ENCODE measurements at regions not wholly inside any gene's neighbourhood (a gene's known extent, or its start where the extent isn't known, plus 50 kb on each side); places are given as distances from the start of the nearest gene placed in this dataset.
"Not testable (repeated sequence)": the region's sequence is repeated elsewhere in the genome, so short reads cannot be mapped to it uniquely, and the experiment has no call there.

DNA sequence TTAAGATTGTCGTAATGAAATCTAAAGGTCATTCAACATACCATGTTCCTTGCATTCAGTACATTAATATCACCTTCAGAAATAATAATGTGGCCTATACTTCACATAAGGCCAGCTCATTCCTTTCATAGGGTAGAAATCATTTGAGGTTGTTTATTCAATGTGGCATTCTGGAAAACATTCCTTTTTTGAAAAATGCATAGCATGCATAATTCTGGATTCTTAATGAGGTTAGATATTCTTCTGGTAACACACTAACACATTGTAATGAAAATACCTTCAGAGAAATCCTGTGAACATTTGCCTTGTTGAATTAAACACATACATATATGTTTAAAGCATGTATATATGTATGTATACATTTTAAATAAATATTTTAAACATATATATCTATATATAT, 204.6 kb upstream of the KCNH7 start:
- no peak for DNase-seq
- Mint-ChIP-seq H3K27me3 (no peaks in the 10 kb centered on the region), H3K27ac (no peak overlapping the region), H3K9me3 (ENCODE audit: low read depth) (no peaks in the 10 kb centered on the region), H3K36me3 (ENCODE audit: low read depth) (no peaks in the 10 kb centered on the region), H3K4me1 (no peaks in the 10 kb centered on the region), H3K4me3 (no peak overlapping the region)
- ChIA-PET POLR2A (no interaction called here), CTCF (no interaction called here)
- no peak for ATAC-seq
- intact Hi-C loops (cut with DNase I, micrococcal nuclease), result no loop called here

DNA sequence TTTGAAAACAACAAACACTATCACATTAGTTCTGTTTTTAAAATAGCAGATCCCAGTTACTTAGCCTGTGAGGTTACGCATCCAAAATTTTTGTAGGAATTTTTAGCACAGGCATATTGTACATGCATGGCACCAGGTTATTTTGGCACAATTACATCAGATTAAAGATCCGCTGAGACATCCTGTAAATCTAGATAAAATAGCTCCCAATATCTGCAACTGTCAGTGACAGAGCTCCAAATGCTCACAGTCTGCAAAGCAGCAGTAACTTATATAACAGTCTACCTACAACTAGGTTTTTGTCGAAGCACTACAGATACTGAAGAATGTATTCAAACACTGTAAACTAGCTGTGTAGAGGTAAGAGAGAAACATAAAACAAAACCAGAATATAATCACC, 200.7 kb upstream of the KCNH7 start:
- ATAC-seq (no peak), DNase-seq (no peak)
- H3K27me3 Mint-ChIP-seq, result no peaks in the 10 kb centered on the region
- H3K9me3 Mint-ChIP-seq (ENCODE audit: low read depth), result no peaks in the 10 kb centered on the region
- ChIA-PET POLR2A (no interaction called here), CTCF (no interaction called here)
- intact Hi-C loops (cut with DNase I, micrococcal nuclease), result no loop called here
- H3K27ac Mint-ChIP-seq, result no peak overlapping the region
- H3K36me3 Mint-ChIP-seq (ENCODE audit: low read depth), result no peaks in the 10 kb centered on the region
- H3K4me1 Mint-ChIP-seq, result no peaks in the 10 kb centered on the region
- H3K4me3 Mint-ChIP-seq, result no peak overlapping the region

DNA sequence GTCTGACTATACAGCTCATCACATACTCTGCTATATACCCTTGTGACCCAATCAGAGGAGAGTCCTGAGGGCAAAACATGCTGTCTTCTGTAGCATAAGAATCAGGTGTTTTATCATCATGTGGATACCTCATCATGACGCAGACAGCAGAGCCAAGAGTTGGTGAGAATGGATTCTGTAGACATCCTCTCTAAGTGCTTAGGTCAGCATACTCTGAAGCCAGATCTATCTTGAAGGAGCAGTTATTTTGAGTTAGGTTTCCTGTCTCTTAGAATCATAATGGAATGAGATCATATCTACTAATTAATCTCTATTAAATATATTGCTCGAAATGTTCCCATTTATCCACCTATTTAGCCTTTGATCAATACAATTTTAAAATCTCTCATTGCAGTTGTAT, 190.2 kb upstream of the KCNH7 start:
- Mint-ChIP-seq H3K4me1 (no peaks in the 10 kb centered on the region), H3K27ac (no peak overlapping the region), H3K36me3 (ENCODE audit: low read depth) (no peaks in the 10 kb centered on the region), H3K27me3 (no peaks in the 10 kb centered on the region), H3K4me3 (no peak overlapping the region), H3K9me3 (ENCODE audit: low read depth) (peaks cover 2% of the 10 kb centered on the region)
- ATAC-seq (no peak), DNase-seq (no peak)
- ChIA-PET CTCF (no interaction called here), POLR2A (no interaction called here)
- intact Hi-C loops (cut with DNase I, micrococcal nuclease), result no loop called here

DNA sequence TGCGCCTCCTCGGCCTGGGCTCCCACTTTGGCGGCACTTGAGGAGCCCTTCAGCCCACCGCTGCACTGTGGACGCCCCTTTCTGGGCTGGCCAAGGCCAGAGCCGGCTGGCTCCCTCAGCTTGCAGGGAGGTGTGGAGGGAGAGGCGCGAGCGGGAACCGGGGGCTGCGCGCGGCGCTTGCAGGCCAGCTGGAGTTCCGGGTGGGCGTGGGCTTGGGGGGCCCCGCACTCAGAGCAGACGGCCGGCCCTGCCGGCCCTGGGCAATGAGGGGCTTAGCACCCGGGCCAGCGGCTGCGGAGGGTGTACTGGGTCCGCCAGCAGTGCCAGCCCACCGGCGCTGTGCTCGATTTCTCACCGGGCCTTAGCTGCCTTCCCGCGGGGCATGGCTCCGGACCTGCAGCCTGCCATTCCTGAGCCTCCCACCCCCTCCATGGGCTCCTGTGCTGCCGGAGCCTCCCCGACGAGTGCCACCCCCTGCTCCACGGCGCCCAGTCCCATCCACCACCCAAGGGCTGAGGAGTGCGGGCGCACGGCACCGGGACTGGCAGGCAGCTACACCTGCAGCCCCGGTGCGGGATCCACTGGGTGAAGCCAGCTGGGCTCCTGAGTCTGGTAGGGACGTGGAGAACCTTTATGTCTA, 187.7 kb upstream of the KCNH7 start:
- intact Hi-C loops (cut with DNase I, micrococcal nuclease); H3K4me1 Mint-ChIP-seq; H3K36me3 Mint-ChIP-seq (ENCODE audit: low read depth); CTCF ChIA-PET; POLR2A ChIA-PET; H3K27me3 Mint-ChIP-seq; ATAC-seq; H3K27ac Mint-ChIP-seq; H3K9me3 Mint-ChIP-seq (ENCODE audit: low read depth); H3K4me3 Mint-ChIP-seq; DNase-seq: not testable (repeated sequence)

DNA sequence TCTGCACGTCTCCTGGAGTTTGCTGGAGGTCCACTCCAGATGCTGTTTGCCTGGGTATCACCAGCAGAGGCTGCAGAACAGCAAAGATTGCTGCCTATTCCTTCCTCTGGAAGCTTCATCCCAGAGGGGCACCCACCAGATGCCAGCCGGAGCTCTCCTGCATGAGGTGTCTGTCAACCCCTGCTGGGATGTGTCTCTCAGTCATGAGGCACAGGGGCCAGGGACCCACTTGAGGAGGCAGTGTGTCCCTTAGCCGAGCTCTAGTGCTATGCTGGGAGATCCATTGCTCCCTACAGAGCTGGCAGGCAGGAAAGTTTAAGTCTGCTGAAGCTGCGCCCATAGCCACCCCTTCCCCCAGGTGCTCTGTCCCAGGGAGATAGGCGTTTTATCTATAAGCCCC, 178.3 kb upstream of the KCNH7 start:
- ATAC-seq; intact Hi-C loops (cut with DNase I, micrococcal nuclease); H3K4me3 Mint-ChIP-seq; H3K27ac Mint-ChIP-seq; DNase-seq; H3K4me1 Mint-ChIP-seq; CTCF ChIA-PET; H3K27me3 Mint-ChIP-seq; H3K36me3 Mint-ChIP-seq (ENCODE audit: low read depth); POLR2A ChIA-PET: not testable (repeated sequence)
- peaks cover 12% of the 10 kb centered on the region for H3K9me3 Mint-ChIP-seq (ENCODE audit: low read depth)

DNA sequence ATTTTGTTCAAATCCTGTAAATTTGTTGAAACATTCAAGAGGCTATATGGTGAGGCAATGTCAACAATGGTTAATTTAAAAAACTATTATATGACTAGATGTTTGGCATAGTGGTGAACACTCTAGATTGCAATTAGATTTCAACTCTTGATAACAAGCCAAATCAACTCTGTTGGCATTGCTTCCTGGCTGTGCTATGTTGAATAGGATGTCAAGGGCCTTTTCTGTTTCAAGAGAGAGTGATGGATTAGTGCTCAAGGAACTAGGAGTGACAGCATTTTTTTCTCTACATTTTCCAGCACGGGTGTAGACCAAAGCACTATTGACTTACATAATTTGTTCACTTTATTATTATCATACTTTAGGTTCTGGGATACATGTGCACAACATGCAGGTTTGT, 172.4 kb upstream of the KCNH7 start:
- DNase-seq (no peak), ATAC-seq (no peak)
- no peak overlapping the region for H3K27ac Mint-ChIP-seq
- H3K9me3 Mint-ChIP-seq (ENCODE audit: low read depth), result peaks cover 10% of the 10 kb centered on the region
- H3K36me3 Mint-ChIP-seq (ENCODE audit: low read depth), result no peaks in the 10 kb centered on the region
- H3K27me3 Mint-ChIP-seq, result no peaks in the 10 kb centered on the region
- no peak overlapping the region for H3K4me3 Mint-ChIP-seq
- intact Hi-C loops (cut with DNase I, micrococcal nuclease), result no loop called here
- ChIA-PET POLR2A (no interaction called here), CTCF (no interaction called here)
- H3K4me1 Mint-ChIP-seq, result no peaks in the 10 kb centered on the region

DNA sequence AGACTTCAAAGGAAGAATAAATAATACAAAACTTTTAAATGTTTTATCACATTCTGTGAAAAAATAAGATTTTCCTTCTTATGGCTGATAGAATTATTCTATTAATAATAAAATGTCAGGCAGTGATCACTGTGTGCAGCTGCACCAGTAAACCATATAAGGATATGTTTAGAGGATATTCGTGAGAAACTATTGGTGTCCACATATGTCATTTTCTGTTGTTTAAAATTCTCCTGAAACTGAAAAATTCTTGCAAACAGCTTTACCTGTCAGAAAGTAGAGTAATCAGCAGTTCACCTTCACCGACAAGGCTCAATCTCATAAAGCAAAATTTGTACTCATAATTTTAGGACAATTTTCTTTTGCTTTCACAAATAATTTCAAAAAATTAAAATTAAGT, 170.1 kb upstream of the KCNH7 start:
- CTCF ChIA-PET, result no interaction called here
- Mint-ChIP-seq H3K27me3 (no peaks in the 10 kb centered on the region), H3K27ac (no peak overlapping the region), H3K4me3 (no peak overlapping the region), H3K4me1 (no peaks in the 10 kb centered on the region), H3K9me3 (ENCODE audit: low read depth) (no peaks in the 10 kb centered on the region), H3K36me3 (ENCODE audit: low read depth) (no peaks in the 10 kb centered on the region)
- POLR2A ChIA-PET, result no interaction called here
- ATAC-seq, result no peak
- intact Hi-C loops (cut with DNase I, micrococcal nuclease), result no loop called here
- no peak for DNase-seq

DNA sequence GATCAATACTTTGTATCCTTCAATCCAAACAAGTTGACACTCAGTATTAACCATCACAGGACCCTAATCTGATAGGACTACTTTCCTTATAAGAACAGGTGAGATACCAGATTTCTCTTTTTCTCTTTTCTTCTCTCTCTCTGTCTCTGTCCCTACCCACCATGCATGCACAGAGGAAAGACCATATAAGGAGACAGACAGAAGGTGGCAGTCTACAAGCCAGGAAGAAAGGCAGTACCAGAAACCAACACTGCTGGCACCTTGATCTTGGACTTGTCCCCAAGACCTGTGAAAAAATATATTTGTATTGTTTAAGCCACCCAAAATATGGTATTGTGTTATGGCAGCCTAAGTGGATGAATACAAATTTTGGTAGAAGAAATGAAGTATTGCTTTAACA, 156.2 kb upstream of the KCNH7 start:
- CTCF ChIA-PET, result no interaction called here
- Mint-ChIP-seq H3K4me3 (no peak overlapping the region), H3K4me1 (no peaks in the 10 kb centered on the region), H3K9me3 (ENCODE audit: low read depth) (peaks cover 8% of the 10 kb centered on the region), H3K36me3 (ENCODE audit: low read depth) (no peaks in the 10 kb centered on the region), H3K27ac (no peak overlapping the region), H3K27me3 (no peaks in the 10 kb centered on the region)
- ATAC-seq (no peak), DNase-seq (no peak)
- intact Hi-C loops (cut with DNase I, micrococcal nuclease), result no loop called here
- POLR2A ChIA-PET, result no interaction called here

DNA sequence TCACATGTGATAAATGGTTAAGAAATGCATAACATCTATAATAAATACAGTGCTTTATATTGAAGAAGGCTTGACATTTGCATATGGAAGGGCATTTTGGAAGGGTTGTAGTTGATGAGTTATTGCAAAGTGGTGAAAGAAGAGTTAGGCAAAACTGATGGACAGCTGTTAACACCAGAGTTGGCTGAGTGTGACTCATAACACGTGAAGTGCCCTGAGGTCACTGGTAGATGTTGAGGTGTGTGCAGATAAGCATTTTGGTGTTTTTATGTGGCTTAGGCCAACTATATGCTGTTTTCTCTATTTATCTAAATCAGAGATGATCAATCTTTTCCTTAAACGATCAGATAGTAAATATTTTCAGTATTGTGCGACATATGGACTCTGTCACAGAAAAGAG, 154.3 kb upstream of the KCNH7 start:
- H3K4me3 Mint-ChIP-seq, result no peak overlapping the region
- no peaks in the 10 kb centered on the region for H3K36me3 Mint-ChIP-seq (ENCODE audit: low read depth)
- ATAC-seq (no peak), DNase-seq (no peak)
- peaks cover 8% of the 10 kb centered on the region for H3K9me3 Mint-ChIP-seq (ENCODE audit: low read depth)
- no peaks in the 10 kb centered on the region for H3K27me3 Mint-ChIP-seq
- H3K4me1 Mint-ChIP-seq, result no peaks in the 10 kb centered on the region
- ChIA-PET CTCF (no interaction called here), POLR2A (no interaction called here)
- H3K27ac Mint-ChIP-seq, result no peak overlapping the region
- intact Hi-C loops (cut with DNase I, micrococcal nuclease), result no loop called here

DNA sequence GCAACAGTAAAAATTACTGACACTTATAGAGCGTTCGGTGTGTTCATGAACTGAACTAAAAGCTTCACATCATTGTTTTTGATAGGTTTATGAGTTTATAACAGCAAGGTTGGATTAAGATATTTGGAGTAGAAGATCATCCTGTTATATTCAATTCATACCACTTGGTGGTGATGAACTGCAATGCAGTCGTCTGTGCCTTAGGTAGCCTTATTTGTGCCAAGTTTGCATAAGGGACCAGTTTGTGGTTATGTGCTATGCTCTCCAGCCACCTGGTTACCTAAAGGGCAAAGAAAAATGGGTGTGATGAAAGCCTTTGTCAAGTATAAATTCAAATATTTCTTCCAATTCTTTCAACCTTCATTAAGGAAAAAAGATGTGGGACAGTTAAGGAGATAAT, 150.9 kb upstream of the KCNH7 start:
- H3K9me3 Mint-ChIP-seq (ENCODE audit: low read depth), result peaks cover 4% of the 10 kb centered on the region
- no peaks in the 10 kb centered on the region for H3K36me3 Mint-ChIP-seq (ENCODE audit: low read depth)
- no peak overlapping the region for H3K27ac Mint-ChIP-seq
- no peak overlapping the region for H3K4me3 Mint-ChIP-seq
- intact Hi-C loops (cut with DNase I, micrococcal nuclease), result no loop called here
- ChIA-PET CTCF (no interaction called here), POLR2A (no interaction called here)
- no peaks in the 10 kb centered on the region for H3K4me1 Mint-ChIP-seq
- no peak for DNase-seq
- ATAC-seq, result no peak
- no peaks in the 10 kb centered on the region for H3K27me3 Mint-ChIP-seq

DNA sequence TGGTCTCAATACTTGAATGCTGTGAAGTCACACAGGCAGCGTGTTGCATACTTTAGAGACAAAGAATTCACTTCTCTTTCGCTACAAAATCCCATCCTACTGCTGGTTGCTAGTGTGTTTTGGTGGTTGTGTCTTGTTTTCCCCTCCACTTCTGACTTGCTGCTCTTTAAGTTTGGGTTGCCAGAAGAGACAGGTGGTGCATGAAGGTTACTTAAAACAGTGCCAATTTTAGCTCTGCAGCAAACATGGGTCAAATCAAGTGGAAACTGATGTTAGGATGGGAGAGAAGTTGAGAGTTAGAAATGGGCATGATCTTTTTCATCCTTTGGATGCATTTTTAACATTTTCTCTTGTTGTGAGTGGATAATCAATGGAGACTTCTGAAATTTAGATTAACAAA, 136.2 kb upstream of the KCNH7 start:
- DNase-seq (no peak), ATAC-seq (no peak)
- H3K36me3 Mint-ChIP-seq (ENCODE audit: low read depth), result no peaks in the 10 kb centered on the region
- H3K27ac Mint-ChIP-seq, result no peak overlapping the region
- H3K9me3 Mint-ChIP-seq (ENCODE audit: low read depth), result no peaks in the 10 kb centered on the region
- intact Hi-C loops (cut with DNase I, micrococcal nuclease), result no loop called here
- CTCF ChIA-PET, result no interaction called here
- H3K4me3 Mint-ChIP-seq, result no peak overlapping the region
- H3K4me1 Mint-ChIP-seq, result no peaks in the 10 kb centered on the region
- POLR2A ChIA-PET, result no interaction called here
- no peaks in the 10 kb centered on the region for H3K27me3 Mint-ChIP-seq

DNA sequence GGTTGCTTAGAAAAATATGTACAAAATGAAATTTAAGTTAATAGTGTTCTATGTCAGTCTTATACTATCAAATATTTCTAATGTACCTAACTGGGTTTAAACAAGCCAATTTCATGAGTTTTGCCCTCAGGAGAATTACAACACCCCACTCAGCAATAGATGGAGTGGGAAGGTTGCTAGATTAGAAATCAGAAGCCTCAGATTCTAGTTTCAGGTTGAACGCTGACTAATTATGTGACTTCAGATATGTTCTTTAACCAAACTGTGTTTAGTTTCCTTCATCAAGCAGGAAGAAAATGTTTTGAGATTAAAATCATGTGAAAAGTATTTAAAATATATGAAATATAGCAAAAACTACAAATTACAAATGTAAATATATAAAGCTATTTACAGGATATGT, 133.8 kb upstream of the KCNH7 start:
- ChIA-PET CTCF (no interaction called here), POLR2A (no interaction called here)
- DNase-seq (no peak), ATAC-seq (no peak)
- H3K9me3 Mint-ChIP-seq (ENCODE audit: low read depth), result no peaks in the 10 kb centered on the region
- intact Hi-C loops (cut with DNase I, micrococcal nuclease), result no loop called here
- H3K4me3 Mint-ChIP-seq, result no peak overlapping the region
- H3K27me3 Mint-ChIP-seq, result no peaks in the 10 kb centered on the region
- no peaks in the 10 kb centered on the region for H3K4me1 Mint-ChIP-seq
- no peaks in the 10 kb centered on the region for H3K36me3 Mint-ChIP-seq (ENCODE audit: low read depth)
- H3K27ac Mint-ChIP-seq, result no peak overlapping the region

DNA sequence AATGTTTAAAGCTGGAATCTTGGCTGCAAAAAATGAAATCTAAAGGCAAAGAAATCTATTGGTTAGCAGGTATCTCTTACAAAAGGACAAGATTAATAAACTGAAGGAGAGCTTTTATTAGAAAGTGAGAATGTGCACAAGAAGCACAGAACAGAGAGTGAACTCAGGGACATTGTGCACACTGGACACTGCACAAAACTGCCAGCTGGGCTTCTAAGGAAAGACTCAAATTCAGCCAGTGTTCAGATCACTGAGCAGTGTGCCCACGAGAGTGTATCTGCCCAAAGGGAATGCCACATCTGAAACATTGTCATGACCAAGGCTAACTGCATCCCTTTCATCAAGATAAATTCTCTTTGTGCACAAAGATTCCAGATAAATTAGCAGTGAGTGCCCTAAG, 129.7 kb upstream of the KCNH7 start:
- ChIA-PET CTCF (no interaction called here), POLR2A (no interaction called here)
- Mint-ChIP-seq H3K9me3 (ENCODE audit: low read depth) (no peaks in the 10 kb centered on the region), H3K36me3 (ENCODE audit: low read depth) (no peaks in the 10 kb centered on the region), H3K4me3 (no peak overlapping the region), H3K27me3 (no peaks in the 10 kb centered on the region), H3K4me1 (no peaks in the 10 kb centered on the region), H3K27ac (no peak overlapping the region)
- intact Hi-C loops (cut with DNase I, micrococcal nuclease), result no loop called here
- DNase-seq, result no peak
- no peak for ATAC-seq
